Left renal pelvis (tissue), 4 donors: ENCODE measurements at regions not wholly inside any gene's neighbourhood (a gene's known extent, or its start where the extent isn't known, plus 50 kb on each side); places are given as distances from the start of the nearest gene placed in this dataset.

Experiments
- DNase-seq, 4 donors: peaks; one replicate each; pipeline ENCODE4 v3.0.0-alpha.2; 2013; ENCODE audit warnings: low read depth in 4 of 4, low spot score in 3 of 4

DNA sequence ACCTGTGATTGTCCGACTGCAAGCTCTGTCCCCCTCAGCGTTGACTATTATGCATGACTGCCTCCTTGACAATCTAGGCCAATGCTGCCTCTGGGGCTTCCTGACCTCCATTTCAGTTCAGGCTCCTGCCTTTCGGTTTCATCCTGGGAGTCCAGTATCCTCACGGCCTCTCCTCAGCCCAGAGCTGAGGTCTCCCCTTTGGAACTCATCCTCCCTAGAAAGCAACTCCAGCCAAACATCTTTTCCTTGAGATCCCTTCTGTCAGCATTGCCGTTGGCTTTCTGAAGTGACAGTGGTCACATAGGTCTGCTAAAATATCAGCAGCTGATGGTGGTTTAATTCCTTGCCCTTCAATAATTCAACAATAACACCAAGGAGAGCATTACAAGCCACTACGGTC, 519.1 kb upstream of the NBEA start:
- DNase-seq: no peak

DNA sequence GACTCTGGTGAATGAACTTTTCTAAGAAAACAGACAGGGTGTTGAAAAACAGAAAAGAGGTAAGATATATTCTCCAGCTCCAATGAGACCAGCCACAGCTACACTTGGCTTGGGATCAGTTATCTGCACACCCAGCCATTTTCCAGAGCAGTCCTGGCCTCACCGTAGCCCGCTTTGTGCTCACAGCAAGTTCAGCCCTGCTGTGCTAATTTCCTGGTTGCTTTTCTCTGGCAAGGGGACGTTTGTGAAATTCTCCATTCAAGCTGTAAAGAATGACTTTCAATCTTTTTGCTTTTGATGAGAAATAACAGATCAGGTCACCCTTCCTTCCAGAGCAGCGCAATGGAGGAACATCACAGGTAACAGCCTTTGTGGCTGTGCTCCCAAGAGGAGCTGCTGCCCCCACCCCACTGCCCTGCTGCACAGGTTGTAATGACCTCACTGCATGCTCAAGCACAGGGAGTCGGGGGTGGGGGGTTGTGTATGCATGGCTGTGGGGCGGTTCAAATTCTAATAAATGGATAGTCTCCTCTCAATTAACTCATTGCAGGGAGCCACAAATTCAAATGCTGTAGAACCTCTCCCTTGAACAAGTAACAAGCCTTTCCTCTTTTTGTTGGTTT, 516.6 kb upstream of the NBEA start:
- DNase-seq: no peak

DNA sequence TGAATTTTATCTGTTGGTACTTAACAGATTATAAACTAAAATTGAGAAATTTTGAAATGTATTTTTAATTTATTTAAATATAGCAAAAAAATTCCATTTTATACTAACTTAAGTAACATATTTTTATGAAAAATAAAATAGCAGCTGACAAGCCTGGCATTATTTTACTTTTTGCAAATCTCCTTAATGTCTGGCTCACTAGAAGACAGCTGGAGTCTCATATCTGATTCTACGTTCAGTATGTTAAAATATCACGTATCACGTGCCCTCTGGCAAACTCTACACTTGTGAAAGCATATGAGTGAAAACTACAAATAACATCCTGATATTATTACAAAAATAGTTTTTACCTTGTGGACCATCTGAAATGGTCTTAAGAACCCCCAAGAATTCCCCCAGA, 513.2 kb upstream of the NBEA start:
- DNase-seq: no peak

DNA sequence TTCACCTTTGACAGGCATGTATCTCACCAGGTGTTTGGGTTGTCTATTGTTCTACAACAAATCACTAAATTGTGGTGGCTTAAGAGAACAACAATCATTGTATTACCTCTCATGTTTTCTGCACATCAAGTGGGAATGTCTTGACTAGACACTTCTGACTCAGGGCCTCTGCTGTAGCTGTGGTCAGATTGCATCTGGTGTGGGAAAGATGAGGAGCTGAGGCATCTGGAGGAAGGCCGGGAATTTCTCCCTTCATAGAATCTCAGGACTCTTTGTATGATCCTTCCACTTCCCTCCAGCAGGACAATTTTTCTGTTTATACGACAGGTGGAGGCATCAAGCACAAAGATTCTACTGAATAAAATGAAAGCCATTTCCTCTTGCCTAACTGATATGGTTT, 511.8 kb upstream of the NBEA start:
- no peak for DNase-seq

DNA sequence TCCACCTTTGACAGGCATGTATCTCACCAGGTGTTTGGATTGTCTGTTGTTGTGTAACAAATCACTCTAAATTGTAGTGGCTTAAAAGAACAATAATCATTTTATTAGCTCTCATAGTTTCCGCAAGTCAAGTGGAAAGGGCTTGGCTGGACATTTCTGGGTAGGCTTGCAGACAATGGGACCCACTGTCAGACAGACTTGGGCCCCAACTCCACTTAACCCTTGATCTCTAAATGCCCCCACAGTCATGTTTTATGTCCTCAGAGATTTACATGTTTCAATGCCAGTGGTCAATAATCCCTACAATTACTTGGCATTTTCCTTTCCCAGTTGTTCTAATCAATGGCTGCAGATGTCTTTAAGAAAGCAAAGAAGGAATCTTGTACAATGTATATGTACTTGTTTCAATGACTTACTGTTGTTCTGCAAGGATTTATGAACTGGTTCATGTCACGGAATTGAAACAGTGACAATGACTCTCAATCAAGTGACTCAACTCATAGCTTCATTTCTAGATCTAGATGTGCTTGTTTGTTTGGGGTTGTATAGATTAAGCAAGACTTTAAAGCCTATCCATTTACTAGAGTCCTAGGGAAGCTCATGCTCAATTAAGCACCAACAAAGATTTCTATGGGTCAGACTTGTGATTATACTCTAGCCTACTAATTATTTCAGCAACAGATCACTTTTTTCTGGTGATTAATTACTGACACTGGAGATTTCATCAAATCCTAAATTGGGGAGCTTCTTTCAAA, 510.1 kb upstream of the NBEA start:
- DNase-seq: no peak

DNA sequence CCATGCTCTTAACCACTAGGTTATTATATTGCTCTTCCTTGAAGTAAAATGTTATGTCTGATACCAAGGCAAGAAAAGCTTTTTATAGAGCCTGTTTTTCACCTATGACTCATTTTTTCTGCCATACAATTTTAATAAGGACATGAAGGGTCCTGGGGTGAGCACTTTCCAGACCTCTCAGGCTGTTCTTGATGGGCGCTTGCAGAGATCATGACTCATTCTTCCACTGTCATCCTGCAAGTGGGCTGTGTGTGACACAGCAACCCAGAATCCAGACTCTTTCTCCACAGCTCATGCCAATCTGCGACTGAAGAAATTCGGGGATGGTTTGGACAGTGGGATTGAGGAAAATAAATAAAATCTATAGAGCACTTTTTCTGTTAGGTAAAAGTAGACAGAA, 506.7 kb upstream of the NBEA start:
- no peak for DNase-seq

DNA sequence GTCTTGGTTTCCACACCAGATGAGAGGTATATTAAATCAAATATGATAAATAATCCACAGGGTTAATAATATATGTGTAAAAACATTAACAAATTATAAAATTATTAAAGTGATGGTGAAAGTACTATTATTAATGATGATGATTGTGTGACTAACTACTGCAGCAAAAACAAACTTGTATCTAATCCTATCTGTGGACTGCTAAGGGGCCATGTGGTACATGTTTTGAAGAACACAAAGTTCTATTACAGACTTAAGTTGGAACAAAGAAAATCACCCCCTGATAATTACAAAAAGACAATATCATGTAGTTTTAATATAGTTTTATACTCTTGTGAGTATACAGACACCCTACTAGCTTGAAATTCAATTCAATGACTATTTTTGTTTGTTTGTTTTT, 504.2 kb upstream of the NBEA start:
- DNase-seq: no peak

DNA sequence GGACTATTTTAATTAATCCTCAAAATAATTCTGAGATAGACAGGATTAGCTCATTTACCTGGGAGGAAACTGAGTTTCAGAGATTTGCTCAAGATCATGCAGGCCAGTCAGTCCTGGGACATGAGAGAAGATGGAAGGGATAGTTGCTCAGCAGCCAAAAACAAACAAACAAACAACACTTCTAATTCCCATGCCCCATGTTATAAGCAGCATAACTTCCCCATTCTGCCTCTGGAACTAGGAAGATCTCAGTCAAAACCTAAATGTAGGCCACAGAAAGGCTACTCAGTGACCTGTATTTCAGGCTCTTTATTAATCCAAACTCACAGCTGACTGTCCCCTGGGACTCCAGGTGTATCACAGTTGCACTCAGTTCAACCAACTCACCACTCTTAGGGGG, 489.2 kb upstream of the NBEA start:
- DNase-seq: no peak

DNA sequence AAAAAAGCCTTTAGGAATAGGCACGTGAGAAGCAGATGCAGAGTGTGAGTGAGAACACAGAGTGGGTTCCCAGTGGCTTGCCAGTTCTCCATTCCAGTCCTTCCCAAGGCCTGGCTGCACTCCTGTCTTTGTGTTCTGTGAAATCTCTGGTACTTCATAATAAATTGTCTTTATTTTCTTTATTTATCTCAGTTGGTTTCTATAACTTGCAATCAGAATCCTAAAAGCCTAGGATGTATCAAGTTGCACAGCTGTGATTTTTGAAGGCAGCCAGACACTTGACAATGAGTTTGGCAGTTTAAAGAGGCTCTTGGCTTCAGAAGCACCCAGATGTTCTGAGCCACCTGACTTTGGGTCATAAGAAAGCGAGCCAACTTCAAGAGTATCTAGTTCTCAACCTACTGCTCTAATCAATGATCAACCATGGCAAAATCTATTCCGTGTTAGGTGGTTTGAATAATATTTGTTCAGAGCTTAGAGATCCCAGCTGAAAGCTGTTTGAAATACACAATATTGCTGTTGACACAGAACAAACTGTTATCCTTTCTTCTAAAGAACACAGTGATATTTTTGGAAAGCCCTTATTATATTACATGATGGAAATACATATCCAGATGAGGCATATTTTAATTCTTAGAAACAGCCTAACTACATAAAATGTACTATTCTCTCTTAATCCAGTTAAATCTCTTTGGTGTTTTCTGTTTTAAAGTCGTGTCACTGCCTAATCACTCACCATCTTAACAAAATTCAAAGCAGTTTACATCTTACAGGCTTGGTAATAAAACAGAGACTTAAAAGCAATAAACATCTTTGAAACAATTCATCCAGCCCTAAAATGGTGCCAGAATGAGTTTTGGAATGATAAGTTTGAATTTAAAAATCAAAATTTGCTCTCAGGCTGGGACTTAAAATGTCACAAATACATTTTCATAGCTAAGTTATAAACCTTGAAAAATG, 483.0 kb upstream of the NBEA start:
- DNase-seq: peak in 2 of 4 donors; percentile 16 to 22

DNA sequence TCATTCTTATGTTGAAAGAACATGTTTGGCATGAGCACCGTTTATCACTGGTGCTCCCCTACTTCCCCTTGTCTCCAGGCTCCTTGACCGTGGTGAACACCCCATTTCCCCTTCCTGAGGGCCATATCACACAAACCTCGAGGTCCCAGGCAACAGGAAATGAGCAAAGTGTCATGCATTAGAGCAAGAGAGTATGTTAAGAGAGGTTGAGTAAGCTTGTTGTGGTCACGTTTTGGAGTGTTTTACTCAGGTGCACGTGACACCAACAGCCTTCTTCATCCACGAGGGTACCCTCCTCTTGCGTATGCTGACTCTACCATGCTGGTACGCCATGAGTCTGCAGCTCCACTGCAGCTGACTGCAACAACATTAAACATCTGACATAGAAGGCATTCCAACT, 482.2 kb upstream of the NBEA start:
- no peak for DNase-seq

DNA sequence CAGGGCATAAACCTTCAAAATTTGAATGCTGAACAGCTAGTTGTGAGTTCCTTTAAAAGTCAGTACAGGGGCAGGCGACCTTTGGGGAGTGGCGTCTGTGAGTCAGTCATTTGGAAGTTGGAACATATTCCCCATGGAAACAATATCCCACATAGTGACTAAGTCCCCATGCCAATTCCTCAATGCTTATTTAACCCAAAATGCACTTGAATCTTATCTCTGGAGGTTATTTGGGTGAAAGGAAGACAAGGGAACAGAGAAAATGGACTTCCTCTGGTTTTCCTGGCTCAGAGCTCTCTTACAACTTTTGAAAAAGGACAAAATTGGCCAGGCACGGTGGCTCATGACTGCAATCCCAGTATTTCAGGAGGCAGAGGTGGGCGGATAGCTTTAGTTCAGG, 479.2 kb upstream of the NBEA start:
- no peak for DNase-seq

DNA sequence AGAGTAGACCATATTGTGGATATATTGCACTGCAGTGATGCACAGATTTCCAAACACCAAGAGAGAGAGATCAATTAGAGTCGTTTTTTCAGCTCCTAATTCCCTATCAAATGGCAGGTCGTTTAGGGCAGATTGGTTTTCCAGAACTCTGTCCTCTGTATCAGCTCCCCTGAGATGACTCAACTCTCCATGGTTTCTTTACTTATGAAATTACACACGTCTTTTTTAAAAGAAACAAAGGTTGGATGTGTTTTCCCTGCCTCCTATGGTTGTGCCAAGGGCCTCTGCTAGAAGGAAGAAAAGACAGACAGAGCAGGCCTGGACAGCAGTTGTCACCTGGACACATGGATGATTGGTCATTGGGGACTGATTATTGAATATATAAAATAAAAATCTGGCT, 478.1 kb upstream of the NBEA start:
- no peak for DNase-seq

DNA sequence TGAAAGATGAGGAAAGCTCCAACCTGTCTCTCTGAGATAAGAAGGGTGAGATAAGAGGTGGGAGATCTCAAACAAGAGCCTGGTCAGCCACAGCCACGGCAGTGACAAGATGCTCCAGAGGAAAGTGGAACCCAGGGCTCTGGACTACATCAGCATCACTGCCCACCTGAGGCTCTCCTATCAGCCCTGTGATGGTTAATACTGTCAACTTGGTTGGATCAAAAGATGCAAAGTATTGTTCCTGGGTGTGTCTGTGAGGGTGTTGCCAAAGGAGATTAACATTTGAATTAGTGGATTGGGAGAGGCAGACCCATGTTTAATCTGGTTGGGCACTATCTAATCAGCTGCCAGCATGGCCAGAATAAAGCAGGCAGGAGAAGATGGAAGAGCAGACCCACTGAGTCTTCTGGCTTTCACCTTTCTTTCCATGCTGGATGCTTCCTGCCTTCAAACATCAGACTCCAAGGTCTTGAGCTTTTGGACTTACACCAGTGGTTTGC, 476.6 kb upstream of the NBEA start:
- no peak for DNase-seq

DNA sequence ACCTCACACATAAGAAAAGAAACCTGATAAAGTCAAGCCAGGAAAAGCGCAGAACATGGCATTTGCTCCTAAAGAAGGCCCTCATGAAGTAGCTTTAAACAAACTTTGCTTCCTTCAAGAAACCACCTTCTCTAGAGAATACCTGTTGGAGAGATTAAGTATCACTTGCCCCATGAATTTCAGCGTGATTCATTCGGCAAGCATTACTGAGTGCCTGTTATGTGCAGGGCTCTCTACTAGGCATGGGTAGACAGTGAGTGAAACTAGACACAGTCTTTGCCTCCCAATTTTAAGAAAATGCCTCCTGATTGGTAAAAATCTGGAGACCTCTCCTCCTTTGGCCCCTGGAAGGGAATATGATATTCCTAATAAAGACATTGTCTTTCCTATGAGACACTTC, 475.8 kb upstream of the NBEA start:
- DNase-seq: no peak

DNA sequence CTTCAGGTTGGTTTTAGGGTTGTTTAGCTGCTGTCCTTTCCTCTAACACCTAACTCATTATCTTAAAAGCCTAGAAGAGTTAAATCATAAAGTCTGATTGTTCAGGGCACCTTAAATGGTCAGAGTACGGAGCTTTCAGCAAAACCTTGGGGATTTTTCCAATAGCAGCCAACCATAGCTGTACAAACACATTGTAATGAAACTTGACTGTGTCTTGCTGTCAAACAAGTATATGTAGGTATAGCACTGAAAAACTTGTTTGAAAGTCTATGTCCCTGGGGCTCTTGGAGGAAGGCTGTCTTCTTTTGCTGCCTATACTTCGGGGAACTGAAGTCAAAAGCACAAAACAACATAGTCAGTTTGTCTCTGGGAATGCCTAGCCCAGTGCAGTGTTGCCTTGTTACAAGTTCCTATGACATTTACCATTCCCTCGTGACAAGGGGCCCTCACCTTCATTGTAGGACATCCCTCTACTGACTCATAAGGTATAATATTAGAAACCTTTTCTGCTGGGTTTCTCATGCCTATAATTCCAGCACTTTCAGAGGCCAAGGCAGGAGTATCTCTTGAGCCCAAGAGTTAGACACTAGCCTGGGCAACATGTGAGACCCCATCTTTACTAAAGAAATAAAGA, 474.5 kb upstream of the NBEA start:
- no peak for DNase-seq

DNA sequence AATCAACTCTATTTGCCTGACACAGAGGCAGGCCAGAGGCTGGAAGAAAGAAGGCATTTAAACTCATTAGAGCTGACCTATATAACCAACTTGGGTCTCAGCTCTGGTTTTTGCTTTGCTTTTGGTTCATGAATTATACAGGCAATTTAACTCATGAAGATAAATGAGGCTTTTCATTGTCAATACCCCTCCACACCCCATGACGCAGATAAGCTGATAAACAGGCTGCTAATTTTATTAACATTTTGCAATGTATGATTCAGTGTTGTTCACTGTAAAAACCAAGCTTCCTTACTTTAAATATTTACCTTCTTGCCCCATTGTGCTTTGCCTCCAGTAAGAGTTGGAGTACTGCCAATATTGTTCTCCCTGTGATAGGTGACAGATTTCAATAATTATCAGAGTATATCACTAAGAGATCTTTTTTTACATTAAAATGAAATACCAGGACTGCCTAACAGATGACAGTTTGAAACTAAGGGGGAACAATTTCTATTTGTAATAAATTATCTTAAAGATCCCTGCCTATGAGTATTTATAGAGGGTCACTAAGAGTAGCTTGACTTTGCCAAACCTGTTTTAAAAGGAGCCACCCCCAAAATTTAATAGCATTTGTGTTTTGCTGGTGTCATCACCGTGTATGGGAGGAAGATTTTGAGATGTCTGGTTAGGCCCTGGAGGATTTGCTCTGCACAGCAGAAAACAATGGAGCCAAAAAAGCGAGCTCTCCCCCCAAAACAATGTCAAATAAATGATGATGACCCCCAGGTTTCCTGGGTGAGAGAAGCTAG, 472.7 kb upstream of the NBEA start:
- no peak for DNase-seq

DNA sequence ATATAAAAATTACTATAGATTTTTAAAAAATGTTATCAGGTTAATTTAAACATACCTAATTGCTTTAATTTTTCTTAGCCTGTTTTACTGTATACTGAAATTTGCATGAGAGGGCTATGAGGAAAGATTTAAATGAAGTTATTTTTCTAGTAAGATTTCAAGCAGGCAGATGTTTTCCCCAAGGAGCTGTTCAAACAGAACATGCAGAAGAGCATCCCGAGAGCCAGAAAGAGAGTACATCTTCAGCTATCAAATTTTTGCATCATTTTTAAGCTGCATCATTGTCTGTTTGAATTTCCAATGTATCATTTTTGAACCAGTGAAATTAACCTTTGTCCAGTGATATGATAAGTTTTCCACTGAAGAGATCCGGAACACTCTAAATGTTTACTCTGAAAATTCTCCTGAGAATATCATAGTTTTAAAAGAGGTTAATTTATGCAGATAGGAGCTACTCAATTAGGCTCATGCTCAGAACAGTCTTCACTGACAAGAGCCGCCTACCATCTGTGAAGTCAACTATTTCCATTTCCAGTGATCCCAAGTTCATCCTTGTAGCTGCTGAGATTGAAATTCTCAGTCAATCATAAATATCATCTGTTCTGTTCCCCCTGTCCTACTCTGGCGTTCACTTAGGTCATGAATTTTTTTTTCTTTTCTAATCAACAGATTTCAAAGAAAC, 467.7 kb upstream of the NBEA start:
- DNase-seq: no peak

DNA sequence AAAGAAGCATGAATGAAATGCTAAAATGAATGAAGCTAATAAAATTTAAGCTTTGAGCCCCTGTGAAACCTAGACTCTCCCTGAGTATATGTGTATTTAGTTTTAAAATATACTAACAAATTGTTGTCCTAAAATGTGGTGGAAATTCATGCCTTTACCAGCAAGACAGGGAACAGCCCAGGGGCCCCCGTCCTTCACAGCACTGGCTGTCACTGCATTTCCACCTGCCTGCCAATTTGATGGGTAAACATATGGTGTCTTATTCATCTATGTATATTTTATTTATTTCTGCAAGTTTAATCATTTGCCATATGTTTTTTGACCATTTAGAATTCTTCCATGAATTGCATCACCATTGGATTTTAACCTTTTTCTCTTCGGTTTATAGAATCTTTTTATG, 463.7 kb upstream of the NBEA start:
- DNase-seq: no peak

DNA sequence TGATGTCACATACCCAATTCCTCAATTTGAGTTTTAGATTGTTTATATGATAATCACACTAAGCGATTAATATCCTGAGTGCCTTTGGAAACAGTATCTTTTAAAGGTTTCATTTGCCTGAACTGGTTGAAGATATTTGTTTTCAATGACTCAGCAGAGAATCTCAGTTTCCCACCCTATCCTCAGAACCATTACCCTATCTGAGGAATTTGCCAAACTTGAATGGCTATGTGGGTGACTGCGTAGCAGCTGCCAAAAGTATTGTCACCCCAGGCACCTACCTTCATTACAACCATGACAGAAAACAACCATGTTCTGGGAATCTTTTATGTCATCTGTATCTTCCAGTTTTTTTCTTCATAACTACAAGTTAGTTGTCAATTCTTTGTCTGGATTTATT, 440.1 kb upstream of the NBEA start:
- no peak for DNase-seq

DNA sequence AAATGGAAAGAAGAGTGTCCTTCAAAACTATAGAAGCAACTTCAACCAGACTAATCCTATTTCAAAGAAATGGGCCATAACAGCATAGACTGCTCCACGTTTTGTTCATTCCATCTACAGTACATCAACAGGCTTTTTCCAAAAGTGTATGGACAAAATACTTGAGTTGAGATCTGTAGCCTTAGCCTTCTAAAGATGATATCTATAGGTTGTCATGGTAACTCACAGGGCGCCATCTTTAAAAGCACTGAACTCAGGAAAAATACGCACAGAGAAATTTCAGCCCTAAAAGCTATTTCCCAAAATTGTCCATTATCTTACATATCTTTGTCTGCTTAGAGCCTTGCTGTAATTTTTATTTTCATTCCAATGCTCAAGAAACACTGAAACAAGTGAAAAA, 439.4 kb upstream of the NBEA start:
- DNase-seq: no peak
